DND-41 (cell line): ENCODE measurements at regions not wholly inside any gene's neighbourhood (a gene's known extent, or its start where the extent isn't known, plus 50 kb on each side); places are given as distances from the start of the nearest gene placed in this dataset.

Experiments used
- ATAC-seq: fragments of 200-7000 bp; cut with Tn5 transposase; 3 replicates; pipeline ENCODE4 v1.9.1; 2021; ENCODE audit warnings: low read depth; ENCODE audit not compliant: insufficient read depth
- DNase-seq: peaks from one replicate; pipeline ENCODE4 v3.0.0-alpha.2; 2020
- H2AFZ ChIP-seq: 2 replicates; pipeline ENCODE4 v1.6.0; 2012; ENCODE audit warnings: low read depth, low read length
- H3K27ac ChIP-seq: 2 replicates; pipeline ENCODE4 v1.5.1; 2012; ENCODE audit warnings: low read length, inconsistent platforms
- H3K27me3 ChIP-seq: fragments of 200-600 bp; sonication (generic); 2 replicates; pipeline ENCODE4 v1.6.0; 2012; ENCODE audit warnings: low read length, mild to moderate bottlenecking, inconsistent platforms; ENCODE audit not compliant: insufficient read depth, poor library complexity
- H3K36me3 ChIP-seq: 2 replicates; pipeline ENCODE4 v1.5.1; 2012; ENCODE audit warnings: low read length, inconsistent platforms; ENCODE audit not compliant: insufficient read depth
- H3K4me1 ChIP-seq: 2 replicates; pipeline ENCODE4 v1.5.1; 2012; ENCODE audit warnings: mild to moderate bottlenecking, low read length; ENCODE audit not compliant: insufficient read depth
- H3K4me2 ChIP-seq: 2 replicates; pipeline ENCODE4 v1.6.0; 2012; ENCODE audit warnings: mild to moderate bottlenecking, moderate library complexity, low read length, inconsistent platforms; ENCODE audit not compliant: insufficient read depth
- H3K4me3 ChIP-seq, 2 experiments: fragments of 200-600 bp in 1 of 2; shearing (Covaris generic) in 1 of 2; 2 replicates each; pipeline ENCODE4 v1.5.1; 2012 to 2016; ENCODE audit warnings: inconsistent platforms in 2 of 2, low read length in 2 of 2, mild to moderate bottlenecking in 2 of 2, low read depth in 1 of 2, moderate library complexity in 1 of 2
- H3K79me2 ChIP-seq: 2 replicates; pipeline ENCODE4 v1.6.0; 2012; ENCODE audit warnings: low read length, inconsistent platforms; ENCODE audit not compliant: insufficient read depth
- H3K9ac ChIP-seq: 2 replicates; pipeline ENCODE4 v1.6.0; 2012; ENCODE audit warnings: low read depth, mild to moderate bottlenecking, inconsistent platforms, low read length, moderate library complexity
- H3K9me3 ChIP-seq: 2 replicates; pipeline ENCODE4 v1.5.1; 2012; ENCODE audit warnings: low read length, moderate library complexity, mild to moderate bottlenecking, inconsistent platforms; ENCODE audit not compliant: insufficient read depth, severe bottlenecking
- H4K20me1 ChIP-seq: 2 replicates; pipeline ENCODE4 v1.6.0; 2012; ENCODE audit warnings: low read length; ENCODE audit not compliant: insufficient read depth
- CTCF ChIP-seq: IDR thresholded peaks from 2 replicates; pipeline ENCODE4 v1.5.1; 2012; ENCODE audit warnings: borderline replicate concordance, low read length, moderate library complexity, mild to moderate bottlenecking; ENCODE audit not compliant: poor library complexity, severe bottlenecking; ENCODE audit errors: extremely low read depth
- EZH2 ChIP-seq: IDR thresholded peaks from 3 replicates; pipeline ENCODE4 v1.6.1; 2012; ENCODE audit warnings: borderline replicate concordance, low read depth, mild to moderate bottlenecking, moderate library complexity, low read length, inconsistent platforms; ENCODE audit not compliant: severe bottlenecking

DNA sequence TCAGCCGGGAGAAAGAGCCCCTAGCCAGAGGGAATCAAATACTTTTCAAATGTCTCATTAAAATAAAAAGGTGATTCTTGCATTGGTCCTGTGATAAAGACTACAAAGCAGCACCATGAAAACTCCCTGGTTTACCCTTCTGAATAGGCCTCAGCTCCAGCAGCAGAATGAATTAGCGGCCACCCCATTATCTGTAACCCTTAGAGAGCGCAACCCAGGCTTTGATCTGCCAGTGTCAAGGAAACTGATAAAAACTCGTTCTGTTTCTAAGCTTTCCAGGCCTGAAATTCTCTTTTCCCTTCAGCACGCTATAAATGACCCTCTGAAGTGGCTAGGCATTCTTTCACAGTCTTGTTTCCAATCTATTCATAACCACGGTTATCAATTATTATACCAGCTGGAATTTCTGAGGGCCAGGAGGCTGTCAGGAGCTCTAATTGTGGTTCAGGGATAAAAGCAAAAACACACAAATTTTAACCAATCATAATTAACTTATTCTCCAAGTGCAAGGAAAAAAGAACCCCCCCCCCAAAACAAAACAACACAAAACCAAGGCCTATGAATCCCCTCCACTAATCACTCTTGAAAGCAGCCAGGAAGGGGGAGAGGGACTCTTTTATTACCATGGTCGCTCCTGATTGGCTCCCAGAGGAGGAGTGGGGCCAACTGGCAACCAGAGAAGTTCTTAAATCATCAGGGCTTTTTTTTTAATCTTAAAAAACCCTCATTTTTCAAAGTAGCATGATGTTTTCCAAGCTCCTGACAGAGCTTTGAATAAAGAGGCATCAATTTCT lies 258.9 kb downstream of the CYRIA start:
- ATAC-seq: no peak
- H3K27ac ChIP-seq: no peak overlapping the region

DNA sequence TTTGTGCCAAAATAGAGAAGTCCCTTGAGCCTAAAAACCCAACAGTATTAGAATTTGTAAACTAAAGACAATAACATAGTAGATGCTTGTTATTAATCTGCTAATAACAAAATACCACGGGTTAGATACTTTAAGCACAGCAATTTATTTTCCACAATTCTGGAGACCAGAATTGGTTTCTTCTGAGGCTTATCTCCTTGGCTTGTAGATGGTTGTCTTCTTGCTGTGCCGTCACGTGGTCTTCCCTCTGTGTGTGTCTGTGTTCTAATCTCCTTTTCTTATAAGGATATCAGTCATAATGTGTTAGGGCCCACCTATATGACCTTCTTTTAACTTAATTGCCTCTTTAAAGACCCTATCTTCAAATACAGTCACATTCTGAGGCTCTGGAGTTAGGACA lies 260.1 kb downstream of the CYRIA start:
- Histone ChIP-seq H3K9ac (no peak overlapping the region), H3K4me1 (no peaks in the 10 kb centered on the region), H3K36me3 (no peaks in the 10 kb centered on the region), H4K20me1 (no peaks in the 10 kb centered on the region), H3K9me3 (no peaks in the 10 kb centered on the region), H3K27ac (no peak overlapping the region), H3K27me3 (no peaks in the 10 kb centered on the region), H3K79me2 (no peaks in the 10 kb centered on the region), H2AFZ (no peak overlapping the region), H3K4me3 (no peak overlapping the region), H3K4me2 (no peak overlapping the region)
- no peak for ATAC-seq
- DNase-seq: no peak
- TF ChIP-seq CTCF: no peak

More for the DNA sequence above, 258.9 kb downstream of the CYRIA start:
- Histone ChIP-seq H3K79me2 (no peaks in the 10 kb centered on the region), H3K4me3 (no peak overlapping the region), H4K20me1 (no peaks in the 10 kb centered on the region), H3K9me3 (no peaks in the 10 kb centered on the region), H3K4me1 (no peaks in the 10 kb centered on the region), H3K36me3 (no peaks in the 10 kb centered on the region), H2AFZ (no peak overlapping the region), H3K9ac (no peak overlapping the region), H3K27me3 (no peaks in the 10 kb centered on the region), H3K4me2 (no peak overlapping the region)
- no peak for DNase-seq
- no peak for TF ChIP-seq CTCF
- no peak for TF ChIP-seq EZH2

DNA sequence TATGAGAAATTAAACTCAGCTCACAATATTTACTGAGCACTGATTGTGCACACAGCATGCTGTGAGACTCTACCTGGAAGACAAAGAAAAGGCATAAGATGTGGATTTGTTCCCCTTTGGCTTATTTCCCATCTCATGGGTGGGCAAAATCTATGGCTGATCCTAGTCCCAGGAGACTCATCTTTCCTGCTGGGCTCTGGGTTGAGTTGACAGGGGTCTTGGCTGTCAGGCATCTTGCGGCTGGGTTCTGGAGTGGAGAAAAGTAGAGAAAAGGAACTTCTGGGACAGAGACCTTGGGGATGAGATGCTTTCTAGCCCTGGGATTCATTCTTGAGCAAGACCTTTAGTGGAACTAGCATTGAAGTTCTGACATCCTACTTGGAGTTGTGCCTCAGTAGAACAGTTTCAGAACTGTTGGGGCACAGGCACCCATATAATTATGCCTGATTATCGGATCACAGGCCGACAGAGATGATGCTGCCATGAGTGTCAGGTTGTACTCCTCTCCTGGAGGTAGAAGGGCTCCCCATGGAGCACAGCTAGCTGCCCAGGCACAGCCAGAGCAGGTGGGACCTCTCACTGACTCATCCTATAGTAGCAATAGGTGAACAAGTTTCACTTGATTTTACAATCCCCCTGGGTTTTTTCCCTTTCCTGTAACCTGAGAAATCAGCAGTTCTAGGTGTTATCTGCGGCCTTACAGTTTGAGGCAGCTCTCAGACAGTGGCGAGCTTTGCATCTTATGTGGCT lies 260.9 kb downstream of the CYRIA start:
- no peak overlapping the region for H3K4me3 ChIP-seq
- ATAC-seq: no peak

More for the DNA sequence above, 260.9 kb downstream of the CYRIA start:
- no peaks in the 10 kb centered on the region for H4K20me1 ChIP-seq
- H3K27me3 ChIP-seq: no peaks in the 10 kb centered on the region
- H2AFZ ChIP-seq: no peak overlapping the region
- H3K4me2 ChIP-seq: no peak overlapping the region
- no peaks in the 10 kb centered on the region for H3K79me2 ChIP-seq
- no peak overlapping the region for H3K27ac ChIP-seq
- no peaks in the 10 kb centered on the region for H3K9me3 ChIP-seq
- no peaks in the 10 kb centered on the region for H3K36me3 ChIP-seq
- TF ChIP-seq EZH2 (no peak), CTCF (no peak)
- no peak overlapping the region for H3K9ac ChIP-seq
- no peak for DNase-seq
- H3K4me1 ChIP-seq: no peaks in the 10 kb centered on the region
